Hepatocyte (in vitro differentiated cells): ENCODE measurements at regions not wholly inside any gene's neighbourhood (a gene's known extent, or its start where the extent isn't known, plus 50 kb on each side); places are given as distances from the start of the nearest gene placed in this dataset.

ENCODE experiments used
- CTCF ChIP-seq: fragments of 200-600 bp; sonication (generic); IDR thresholded peaks from 2 replicates; pipeline ENCODE4 v1.5.1; 2016; ENCODE audit warnings: antibody characterized with exemption, mild to moderate bottlenecking; ENCODE audit not compliant: poor library complexity
- EZH2 ChIP-seq: fragments of 200-600 bp; sonication (generic); IDR thresholded peaks from 2 replicates; pipeline ENCODE4 v1.6.1; 2016; ENCODE audit warnings: antibody characterized with exemption, mild to moderate bottlenecking, borderline replicate concordance
- EZH2phosphoT487 ChIP-seq: fragments of 200-600 bp; sonication (generic); IDR thresholded peaks from one replicate; pipeline ENCODE4 v1.6.1; 2018; ENCODE audit warnings: antibody characterized with exemption, mild to moderate bottlenecking, low read depth, moderate library complexity; ENCODE audit not compliant: unreplicated experiment, severe bottlenecking

DNA sequence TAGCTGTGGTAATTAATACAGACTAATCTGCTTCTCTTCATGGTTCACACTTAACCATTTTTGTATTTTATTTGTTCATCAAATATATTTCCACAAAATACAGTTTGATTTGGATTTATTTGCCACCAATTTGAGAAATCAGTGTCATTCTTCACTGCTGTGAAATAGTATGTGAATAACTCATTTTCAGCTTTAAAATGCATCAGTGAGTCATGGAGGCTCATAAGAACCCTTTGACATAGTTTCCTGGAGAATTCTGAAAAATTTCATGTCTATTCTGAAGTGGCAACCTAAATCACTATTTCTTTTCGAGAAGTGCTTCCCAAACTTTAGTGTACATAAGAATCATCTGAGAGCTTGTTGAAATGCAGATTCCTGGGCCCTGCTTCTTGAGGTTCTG lies 1026.7 kb upstream of the ACVR2A start:
- no peak for TF ChIP-seq CTCF
- no peak for TF ChIP-seq EZH2phosphoT487
- TF ChIP-seq EZH2: no peak
